Islet precursor cell (in vitro differentiated cells): ENCODE measurements at regions not wholly inside any gene's neighbourhood (a gene's known extent, or its start where the extent isn't known, plus 50 kb on each side); places are given as distances from the start of the nearest gene placed in this dataset.

Experiments
- DNase-seq: peaks from one replicate; pipeline ENCODE4 v3.0.0-alpha.2; 2018

- no peak for DNase-seq
Measured at GRCh38 chr1:91575909-91576519, 75.4 kb downstream of the CDC7 start.

DNA sequence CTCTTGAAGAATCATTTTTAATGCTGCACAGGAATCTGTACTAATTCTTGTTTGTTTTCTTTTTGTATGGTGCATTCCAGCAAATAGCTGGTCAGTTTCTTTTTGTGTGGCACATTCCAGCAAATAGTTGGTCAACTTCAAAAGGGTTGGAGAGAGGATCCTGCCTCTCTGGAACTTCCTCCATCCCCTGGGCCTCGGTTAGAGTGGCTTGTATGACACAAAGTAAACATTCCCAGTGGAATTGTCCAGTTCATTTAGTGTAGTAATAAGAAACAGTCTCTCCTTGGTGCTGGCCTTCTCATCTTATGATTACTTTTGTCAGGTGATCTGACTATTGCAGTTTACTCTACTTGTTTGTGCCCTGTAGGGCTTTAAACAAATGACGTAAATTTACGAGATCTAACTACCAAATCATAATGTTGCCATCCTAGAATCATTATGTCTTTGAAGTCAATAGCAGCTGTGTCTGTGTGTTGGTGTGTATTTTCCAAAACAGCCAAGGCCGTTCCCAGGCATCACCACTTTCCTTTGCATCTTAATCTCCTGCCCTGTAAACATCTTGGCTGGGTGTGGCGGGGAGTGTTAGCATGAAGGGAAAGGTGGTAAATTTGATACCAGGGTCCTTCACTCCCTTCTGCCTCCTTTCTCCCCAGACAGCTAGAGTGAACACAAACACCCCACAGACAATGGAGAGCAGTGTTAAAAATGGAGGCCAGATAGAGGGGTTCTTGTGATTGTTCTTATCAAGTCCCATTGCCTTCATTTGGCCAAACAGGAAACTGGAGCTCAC, 77.9 kb downstream of the CDC7 start:
- DNase-seq: no peak

GRCh38 chr1:91579658-91580228, 79.1 kb downstream of the CDC7 start:
- DNase-seq: no peak

DNA sequence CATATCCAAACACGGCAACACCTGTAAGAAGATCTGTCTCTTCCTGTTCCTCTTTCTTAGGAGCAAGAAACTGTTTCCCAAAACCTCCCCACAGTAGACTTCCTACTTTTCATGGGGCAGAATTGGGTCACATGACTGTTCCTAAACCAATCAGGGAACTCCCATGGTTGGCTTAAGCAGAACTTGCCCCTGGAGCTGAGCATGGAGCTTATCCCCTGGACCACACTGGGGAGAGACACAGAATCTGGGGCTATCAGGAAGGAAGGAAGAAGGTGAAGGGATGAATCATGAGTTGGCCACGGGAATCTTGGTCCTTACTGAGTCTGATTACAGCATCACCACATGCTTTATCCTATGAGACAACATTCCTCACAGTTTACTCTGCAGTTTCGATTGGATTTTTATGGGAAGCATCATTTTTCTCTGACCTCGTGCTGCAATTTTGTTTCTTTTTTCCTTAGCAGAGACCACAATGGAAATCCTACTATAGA, 81.8 kb downstream of the CDC7 start:
- DNase-seq: no peak

GRCh38 chr1:91583326-91583755, 82.7 kb downstream of the CDC7 start:
- no peak for DNase-seq

- DNase-seq: no peak
Measured at GRCh38 chr1:91584309-91584708, 83.7 kb downstream of the CDC7 start.

DNA sequence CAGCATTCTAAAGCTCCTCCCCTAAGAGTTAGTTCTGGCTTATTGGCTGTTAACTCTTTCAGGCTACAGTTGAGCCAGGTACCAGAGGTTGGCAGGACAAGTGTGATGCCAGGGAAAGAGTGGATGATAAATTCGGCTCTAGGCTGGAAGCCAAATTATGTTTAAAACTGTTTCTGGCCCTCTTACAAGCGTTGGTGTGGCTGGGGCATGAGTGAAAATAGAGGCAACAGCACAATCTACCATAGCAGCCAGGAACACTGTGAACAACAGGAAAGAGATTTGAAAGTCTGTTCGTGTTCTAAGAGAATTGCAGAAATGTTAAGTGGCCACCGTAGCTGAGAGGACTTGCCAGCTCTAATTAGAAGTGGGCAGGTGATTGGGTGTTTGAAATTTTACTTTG, 84.2 kb downstream of the CDC7 start:
- no peak for DNase-seq

GRCh38 chr1:91585502-91585901, 84.9 kb downstream of the CDC7 start:
- no peak for DNase-seq

GRCh38 chr1:91585982-91586381, 85.3 kb downstream of the CDC7 start:
- no peak for DNase-seq

GRCh38 chr1:91589437-91589836, 88.8 kb downstream of the CDC7 start:
- no peak for DNase-seq

DNA sequence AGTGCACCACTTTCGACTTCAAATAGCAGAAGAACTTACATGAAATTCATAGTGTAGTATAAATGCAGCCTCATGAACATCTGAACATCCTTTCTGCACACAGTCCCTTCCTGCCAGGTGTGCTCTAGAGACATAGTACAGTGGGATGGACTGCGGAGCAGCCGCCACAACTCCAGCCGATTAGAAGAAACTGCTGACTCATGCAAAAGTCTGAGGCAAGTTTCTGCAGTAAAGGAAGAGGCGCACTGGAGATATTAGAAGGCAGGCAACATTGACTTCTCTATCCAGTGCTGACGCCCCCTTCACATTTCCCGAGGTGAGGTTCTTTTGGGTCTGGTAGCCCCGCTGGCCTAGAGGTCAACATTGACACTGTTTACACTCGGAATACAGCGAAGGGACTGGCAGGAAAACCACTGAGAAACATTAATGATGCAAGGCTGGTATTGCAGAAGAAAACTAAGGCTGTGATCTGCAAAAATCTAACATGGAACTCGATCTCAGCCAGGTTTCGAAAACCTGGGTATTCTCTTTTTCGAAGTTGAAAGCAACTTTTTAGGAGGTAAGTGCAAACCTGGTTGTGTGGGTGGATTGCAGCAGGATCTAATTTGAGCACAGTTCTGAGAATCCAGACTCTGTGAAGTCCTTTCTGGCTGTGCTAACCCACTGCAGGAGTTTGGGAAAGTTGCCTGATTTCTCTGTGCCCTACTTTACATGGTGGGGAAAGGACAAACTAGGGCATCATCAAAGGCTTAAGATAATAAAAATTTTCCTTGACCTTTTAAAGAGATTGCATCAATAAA, 90.7 kb downstream of the CDC7 start:
- no peak for DNase-seq

GRCh38 chr1:91592716-91593477, 92.2 kb downstream of the CDC7 start:
- DNase-seq: no peak

DNA sequence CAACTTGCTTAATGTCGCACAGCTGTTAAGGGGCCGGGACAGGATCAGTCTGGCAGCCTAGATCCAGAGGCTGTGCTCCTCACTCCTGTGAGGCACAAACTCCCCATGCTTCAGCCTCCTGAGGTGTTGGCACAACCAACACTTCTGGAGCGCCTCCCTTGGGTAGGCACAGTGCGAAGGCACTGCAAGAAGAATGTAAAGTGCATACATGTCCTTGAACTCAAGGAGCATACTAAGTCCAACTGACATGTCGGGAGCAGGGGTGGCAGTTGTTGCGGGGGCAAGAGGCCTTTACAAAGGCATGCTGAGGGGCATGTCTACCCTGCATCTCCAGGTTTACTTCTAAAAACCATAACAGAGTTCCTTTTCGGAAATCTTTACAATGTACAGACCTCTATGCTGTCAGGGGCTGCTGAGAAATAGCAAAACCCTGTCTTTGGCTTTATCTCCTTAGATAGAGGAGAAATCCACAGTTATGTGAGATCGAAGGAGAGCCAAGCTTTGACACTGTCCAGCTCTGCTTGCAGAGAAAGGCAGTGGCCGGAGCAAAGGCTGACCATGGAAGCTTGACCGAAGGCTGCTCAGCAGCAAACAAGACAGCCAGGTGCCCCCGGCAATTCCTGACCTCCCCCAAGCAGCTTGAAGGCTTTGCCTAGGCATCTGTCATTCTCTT, 93.9 kb downstream of the CDC7 start:
- DNase-seq: no peak

DNA sequence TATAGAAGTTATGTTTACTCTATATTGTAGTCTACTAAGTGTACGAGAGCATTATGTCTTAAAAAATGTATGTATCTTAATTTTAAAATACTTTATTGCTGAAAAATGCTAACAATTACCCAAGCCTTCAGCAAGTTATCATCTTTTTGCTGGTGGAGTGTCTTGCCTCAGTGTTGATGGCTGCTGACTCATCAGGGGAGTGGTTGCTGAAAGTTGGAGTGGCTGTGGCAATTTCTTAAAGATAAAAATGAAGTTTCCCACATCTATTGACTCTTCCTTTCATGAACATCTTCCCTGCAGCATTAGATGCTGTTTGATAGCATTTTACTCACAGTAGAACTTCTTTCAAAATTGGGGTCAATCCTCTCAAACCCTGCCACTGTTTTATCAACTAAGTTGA, 95.8 kb downstream of the CDC7 start:
- no peak for DNase-seq

DNA sequence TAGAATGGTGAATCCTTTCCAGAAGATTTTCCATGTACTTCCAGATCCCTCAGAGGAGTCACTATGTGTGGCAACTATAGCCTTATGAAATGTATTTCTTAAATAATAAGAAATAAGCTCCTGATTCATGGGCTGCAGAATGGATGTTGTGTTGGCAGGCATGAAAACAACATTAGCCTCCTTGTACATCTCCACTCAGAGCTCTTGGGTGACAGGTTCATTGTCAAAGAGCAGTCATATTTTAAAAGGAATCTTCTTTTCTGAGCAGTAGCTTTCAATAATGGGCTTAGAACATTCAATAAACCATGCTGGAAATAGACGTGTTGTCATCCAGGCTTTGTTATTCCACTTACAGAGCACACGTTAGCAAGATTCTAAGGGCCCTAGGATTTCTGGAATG, 96.6 kb downstream of the CDC7 start:
- DNase-seq: no peak

GRCh38 chr1:91600431-91601337, 100.0 kb downstream of the CDC7 start:
- DNase-seq: no peak

DNA sequence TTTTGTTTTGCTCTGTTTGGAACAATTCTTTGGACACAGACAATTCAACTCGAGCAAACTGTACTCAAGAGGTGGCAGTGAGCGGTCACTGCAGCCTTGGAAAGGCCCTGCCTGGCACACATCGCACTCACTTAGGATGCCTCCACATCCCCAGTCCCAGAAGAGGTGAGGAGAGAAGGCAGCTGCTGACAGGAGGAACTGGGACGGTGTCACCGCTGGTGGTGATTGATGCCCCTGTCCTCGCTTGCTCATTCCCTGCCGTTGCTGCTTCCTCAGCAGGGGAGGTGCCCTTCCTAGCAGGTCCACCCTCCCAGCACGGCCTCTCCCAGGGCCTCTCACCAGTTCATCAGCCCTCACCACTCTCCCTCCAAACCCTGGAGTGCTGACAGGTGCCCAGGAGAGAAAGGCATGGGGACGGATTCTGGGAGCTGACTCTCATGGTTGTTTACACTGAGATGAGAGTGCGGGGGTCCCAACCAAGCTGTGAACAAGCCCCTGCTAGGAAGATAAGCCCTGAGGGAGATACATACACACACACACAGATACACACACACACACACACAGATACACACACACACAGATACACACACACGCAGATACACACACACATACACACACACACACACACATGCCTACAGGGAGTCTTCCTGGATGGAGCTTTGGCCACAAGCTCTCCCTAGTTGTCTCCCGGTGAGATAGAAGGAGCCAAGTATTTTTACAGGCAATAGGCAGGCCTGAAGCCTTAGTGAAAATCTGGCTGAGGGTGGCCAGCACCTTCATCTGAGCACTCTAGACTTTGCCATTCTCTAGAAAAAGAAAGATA, 101.1 kb downstream of the CDC7 start:
- DNase-seq: no peak

GRCh38 chr1:91603409-91603808, 102.8 kb downstream of the CDC7 start:
- no peak for DNase-seq

DNA sequence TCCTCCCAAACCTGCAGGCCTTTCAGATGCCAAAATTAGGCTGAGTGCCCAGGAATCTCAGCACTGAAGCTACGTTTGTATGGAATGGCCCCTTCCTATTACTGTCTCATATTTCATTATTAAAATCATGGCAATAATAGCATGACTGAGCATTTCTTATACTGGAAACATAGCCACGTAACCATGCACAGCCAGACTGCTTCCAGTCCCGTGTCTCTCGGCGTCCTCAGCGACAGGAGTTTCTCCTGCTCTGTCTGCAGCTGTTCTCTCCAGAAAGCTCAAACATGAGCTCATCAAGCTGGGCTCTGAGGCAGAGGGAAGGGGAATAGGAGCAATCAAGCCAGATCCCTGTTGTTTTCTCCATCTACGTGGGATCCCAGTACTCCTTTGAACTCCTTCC, 104.0 kb downstream of the CDC7 start:
- DNase-seq: no peak

DNA sequence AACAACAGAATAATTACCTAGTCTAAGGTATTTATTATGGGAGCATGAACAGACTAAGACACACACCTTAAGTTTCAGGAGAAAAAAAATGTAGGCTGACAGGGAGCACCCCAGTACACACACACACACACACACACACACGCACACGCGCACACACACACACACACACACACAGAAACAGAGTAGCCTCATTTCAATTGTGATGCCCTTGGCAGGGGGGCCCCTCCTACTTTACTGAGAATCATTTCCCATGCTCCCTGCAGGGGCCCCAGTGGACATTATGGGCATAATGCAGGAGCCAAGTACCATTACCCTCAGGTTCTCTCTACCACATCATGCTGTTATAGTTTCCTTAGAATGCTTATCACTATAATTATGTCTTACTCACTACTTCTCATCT, 104.9 kb downstream of the CDC7 start:
- no peak for DNase-seq
